ENCODE measurements at regions not wholly inside any gene's neighbourhood (a gene's known extent, or its start where the extent isn't known, plus 50 kb on each side); places are given as distances from the start of the nearest gene placed in this dataset.
"Not testable (repeated sequence)": the region's sequence is repeated elsewhere in the genome, so short reads cannot be mapped to it uniquely, and the experiment has no call there.

- H3K27me3 ChIP-seq (ENCODE audit: control insufficient read depth, insufficient read depth, low read length): no peaks in the 10 kb centered on the region
- H3K4me1 ChIP-seq (ENCODE audit: control insufficient read depth, insufficient read depth, low read length): no peaks in the 10 kb centered on the region
- H3K9me3 ChIP-seq (ENCODE audit: control insufficient read depth, insufficient read depth, low read length): no peaks in the 10 kb centered on the region
Observed at GRCh38 chr2:52340171-52340570, 1308.2 kb upstream of the NRXN1 start.

GRCh38 chr2:52337786-52338185 is 1305.9 kb upstream of the NRXN1 start:
- not testable (repeated sequence) for H3K27ac ChIP-seq (ENCODE audit: low read depth, low read length); H3K9me3 ChIP-seq (ENCODE audit: control insufficient read depth, insufficient read depth, low read length); H3K4me1 ChIP-seq (ENCODE audit: control insufficient read depth, insufficient read depth, low read length); H3K4me3 ChIP-seq (ENCODE audit: low read depth, low read length); H3K36me3 ChIP-seq (ENCODE audit: control insufficient read depth, insufficient read depth, low read length); H3K27me3 ChIP-seq (ENCODE audit: control insufficient read depth, insufficient read depth, low read length); DNase-seq (ENCODE audit: low read depth in 4 of 6, low spot score in 6 of 6)
- WGBS (ENCODE audit: insufficient coverage): 75% methylated on average over 3 of the region's 7 CpGs

More at GRCh38 chr2:52340171-52340570, 1308.2 kb upstream of the NRXN1 start:
- H3K36me3 ChIP-seq (ENCODE audit: control insufficient read depth, insufficient read depth, low read length): no peaks in the 10 kb centered on the region
- peak; percentile 50 to 95 (median 62) for DNase-seq (ENCODE audit: low read depth in 4 of 6, low spot score in 6 of 6)
- no peak overlapping the region for H3K27ac ChIP-seq (ENCODE audit: low read depth, low read length)
- no CpG with 5 or more reads among the region's 1 CpG for WGBS (ENCODE audit: insufficient coverage)
- no peak overlapping the region for H3K4me3 ChIP-seq (ENCODE audit: low read depth, low read length)

- Histone ChIP-seq H3K27ac (ENCODE audit: low read depth, low read length) (no peak overlapping the region), H3K4me1 (ENCODE audit: control insufficient read depth, insufficient read depth, low read length) (no peaks in the 10 kb centered on the region), H3K4me3 (ENCODE audit: low read depth, low read length) (no peak overlapping the region), H3K9me3 (ENCODE audit: control insufficient read depth, insufficient read depth, low read length) (no peaks in the 10 kb centered on the region), H3K27me3 (ENCODE audit: control insufficient read depth, insufficient read depth, low read length) (no peaks in the 10 kb centered on the region), H3K36me3 (ENCODE audit: control insufficient read depth, insufficient read depth, low read length) (no peaks in the 10 kb centered on the region)
- 95% methylated on average over 1 of the region's 2 CpGs for WGBS (ENCODE audit: insufficient coverage)
- no peak for DNase-seq (ENCODE audit: low read depth in 4 of 6, low spot score in 6 of 6)
Observed at GRCh38 chr2:52336951-52337350, 1305.0 kb upstream of the NRXN1 start.

- H3K27me3 ChIP-seq (ENCODE audit: control insufficient read depth, insufficient read depth, low read length): no peaks in the 10 kb centered on the region
- H3K4me3 ChIP-seq (ENCODE audit: low read depth, low read length): no peak overlapping the region
- no peaks in the 10 kb centered on the region for H3K36me3 ChIP-seq (ENCODE audit: control insufficient read depth, insufficient read depth, low read length)
- H3K27ac ChIP-seq (ENCODE audit: low read depth, low read length): no peak overlapping the region
- DNase-seq (ENCODE audit: low read depth in 4 of 6, low spot score in 6 of 6): no peak
- H3K9me3 ChIP-seq (ENCODE audit: control insufficient read depth, insufficient read depth, low read length): no peaks in the 10 kb centered on the region
- WGBS (ENCODE audit: insufficient coverage): no CpG with 5 or more reads among the region's 1 CpG
- H3K4me1 ChIP-seq (ENCODE audit: control insufficient read depth, insufficient read depth, low read length): no peaks in the 10 kb centered on the region
Observed at GRCh38 chr2:52335727-52336126, 1303.8 kb upstream of the NRXN1 start.

- Histone ChIP-seq H3K27ac (ENCODE audit: low read depth, low read length) (no peak overlapping the region), H3K9me3 (ENCODE audit: control insufficient read depth, insufficient read depth, low read length) (no peaks in the 10 kb centered on the region), H3K36me3 (ENCODE audit: control insufficient read depth, insufficient read depth, low read length) (no peaks in the 10 kb centered on the region), H3K4me1 (ENCODE audit: control insufficient read depth, insufficient read depth, low read length) (no peaks in the 10 kb centered on the region), H3K4me3 (ENCODE audit: low read depth, low read length) (no peak overlapping the region), H3K27me3 (ENCODE audit: control insufficient read depth, insufficient read depth, low read length) (no peaks in the 10 kb centered on the region)
- no peak for DNase-seq (ENCODE audit: low read depth in 4 of 6, low spot score in 6 of 6)
- 88% methylated on average over 4 of the region's 4 CpGs for WGBS (ENCODE audit: insufficient coverage)
Observed at GRCh38 chr2:52334185-52334584, 1302.3 kb upstream of the NRXN1 start.

- Histone ChIP-seq H3K4me3 (ENCODE audit: low read depth, low read length) (no peak overlapping the region), H3K9me3 (ENCODE audit: control insufficient read depth, insufficient read depth, low read length) (peaks cover 3% of the 10 kb centered on the region), H3K4me1 (ENCODE audit: control insufficient read depth, insufficient read depth, low read length) (no peaks in the 10 kb centered on the region), H3K27ac (ENCODE audit: low read depth, low read length) (no peak overlapping the region), H3K27me3 (ENCODE audit: control insufficient read depth, insufficient read depth, low read length) (no peaks in the 10 kb centered on the region), H3K36me3 (ENCODE audit: control insufficient read depth, insufficient read depth, low read length) (no peaks in the 10 kb centered on the region)
- no peak for DNase-seq (ENCODE audit: low read depth in 4 of 6, low spot score in 6 of 6)
- WGBS (ENCODE audit: insufficient coverage): no CpG with 5 or more reads among the region's 2 CpGs
Observed at GRCh38 chr2:52327641-52328040, 1295.7 kb upstream of the NRXN1 start.

GRCh38 chr2:52314231-52314630 is 1282.3 kb upstream of the NRXN1 start:
- H3K27me3 ChIP-seq (ENCODE audit: control insufficient read depth, insufficient read depth, low read length): no peaks in the 10 kb centered on the region
- no peaks in the 10 kb centered on the region for H3K4me1 ChIP-seq (ENCODE audit: control insufficient read depth, insufficient read depth, low read length)
- no peak overlapping the region for H3K4me3 ChIP-seq (ENCODE audit: low read depth, low read length)
- WGBS (ENCODE audit: insufficient coverage): no CpG with 5 or more reads among the region's 3 CpGs
- no peak overlapping the region for H3K27ac ChIP-seq (ENCODE audit: low read depth, low read length)
- no peaks in the 10 kb centered on the region for H3K9me3 ChIP-seq (ENCODE audit: control insufficient read depth, insufficient read depth, low read length)
- no peak for DNase-seq (ENCODE audit: low read depth in 4 of 6, low spot score in 6 of 6)
- H3K36me3 ChIP-seq (ENCODE audit: control insufficient read depth, insufficient read depth, low read length): no peaks in the 10 kb centered on the region

GRCh38 chr2:52312486-52312885 is 1280.6 kb upstream of the NRXN1 start:
- Histone ChIP-seq H3K9me3 (ENCODE audit: control insufficient read depth, insufficient read depth, low read length) (no peaks in the 10 kb centered on the region), H3K27me3 (ENCODE audit: control insufficient read depth, insufficient read depth, low read length) (no peaks in the 10 kb centered on the region), H3K4me3 (ENCODE audit: low read depth, low read length) (no peak overlapping the region), H3K27ac (ENCODE audit: low read depth, low read length) (peak overlapping the region; percentile 12), H3K4me1 (ENCODE audit: control insufficient read depth, insufficient read depth, low read length) (no peaks in the 10 kb centered on the region), H3K36me3 (ENCODE audit: control insufficient read depth, insufficient read depth, low read length) (no peaks in the 10 kb centered on the region)
- WGBS (ENCODE audit: insufficient coverage): 75% methylated on average over 1 of the region's 2 CpGs
- peak in 4 of 6 donors; percentile 6 to 63 (median 39) for DNase-seq (ENCODE audit: low read depth in 4 of 6, low spot score in 6 of 6)

GRCh38 chr2:52311862-52312261 is 1279.9 kb upstream of the NRXN1 start:
- no peak overlapping the region for H3K4me3 ChIP-seq (ENCODE audit: low read depth, low read length)
- DNase-seq (ENCODE audit: low read depth in 4 of 6, low spot score in 6 of 6): peak in 3 of 6 donors; percentile 1 to 60 (median 54)
- 0% methylated on average over 1 of the region's 5 CpGs for WGBS (ENCODE audit: insufficient coverage)
- H3K4me1 ChIP-seq (ENCODE audit: control insufficient read depth, insufficient read depth, low read length): no peaks in the 10 kb centered on the region
- H3K27me3 ChIP-seq (ENCODE audit: control insufficient read depth, insufficient read depth, low read length): no peaks in the 10 kb centered on the region
- H3K27ac ChIP-seq (ENCODE audit: low read depth, low read length): no peak overlapping the region
- H3K36me3 ChIP-seq (ENCODE audit: control insufficient read depth, insufficient read depth, low read length): no peaks in the 10 kb centered on the region
- H3K9me3 ChIP-seq (ENCODE audit: control insufficient read depth, insufficient read depth, low read length): no peaks in the 10 kb centered on the region

- Histone ChIP-seq H3K27ac (ENCODE audit: low read depth, low read length) (no peak overlapping the region), H3K4me1 (ENCODE audit: control insufficient read depth, insufficient read depth, low read length) (no peaks in the 10 kb centered on the region), H3K36me3 (ENCODE audit: control insufficient read depth, insufficient read depth, low read length) (no peaks in the 10 kb centered on the region), H3K27me3 (ENCODE audit: control insufficient read depth, insufficient read depth, low read length) (no peaks in the 10 kb centered on the region), H3K4me3 (ENCODE audit: low read depth, low read length) (no peak overlapping the region), H3K9me3 (ENCODE audit: control insufficient read depth, insufficient read depth, low read length) (peaks cover 1% of the 10 kb centered on the region)
- no peak for DNase-seq (ENCODE audit: low read depth in 4 of 6, low spot score in 6 of 6)
- no CpG with 5 or more reads among the region's 2 CpGs for WGBS (ENCODE audit: insufficient coverage)
Observed at GRCh38 chr2:52308156-52308555, 1276.2 kb upstream of the NRXN1 start.
